ENCODE measurements at regions not wholly inside any gene's neighbourhood (a gene's known extent, or its start where the extent isn't known, plus 50 kb on each side); places are given as distances from the start of the nearest gene placed in this dataset.
"Not testable (repeated sequence)": the region's sequence is repeated elsewhere in the genome, so short reads cannot be mapped to it uniquely, and the experiment has no call there.

GRCh38 chr14:50020799-50021198 lies 95.6 kb downstream of the VCPKMT start:
- DNase-seq, result no peak

- DNase-seq, result peak; percentile 75
Observed at GRCh38 chr14:50021261-50022031, 94.9 kb downstream of the VCPKMT start.

GRCh38 chr14:50022661-50023060 lies 93.7 kb downstream of the VCPKMT start:
- no peak for DNase-seq

GRCh38 chr14:50023671-50024490 lies 92.5 kb downstream of the VCPKMT start:
- DNase-seq, result no peak

- no peak for DNase-seq
Observed at GRCh38 chr14:50025073-50025472, 91.3 kb downstream of the VCPKMT start.

- DNase-seq, result no peak
Observed at GRCh38 chr14:50025776-50026175, 90.6 kb downstream of the VCPKMT start.

- no peak for DNase-seq
Observed at GRCh38 chr14:50026396-50026795, 90.0 kb downstream of the VCPKMT start.

GRCh38 chr14:50027816-50028215 lies 88.6 kb downstream of the VCPKMT start:
- DNase-seq, result no peak

GRCh38 chr14:50028458-50028857 lies 87.9 kb downstream of the VCPKMT start:
- DNase-seq, result no peak

GRCh38 chr14:50030036-50030435 lies 86.3 kb downstream of the VCPKMT start:
- DNase-seq, result peak; percentile 61

- DNase-seq, result not testable (repeated sequence)
Observed at GRCh38 chr14:50030911-50031310, 85.5 kb downstream of the VCPKMT start.

GRCh38 chr14:50031602-50032313 lies 84.6 kb downstream of the VCPKMT start:
- DNase-seq, result peak; percentile 78

- DNase-seq, result not testable (repeated sequence)
Observed at GRCh38 chr14:50032462-50033167, 83.8 kb downstream of the VCPKMT start.

GRCh38 chr14:50035214-50035613 lies 81.2 kb downstream of the VCPKMT start:
- no peak for DNase-seq

- DNase-seq, result no peak
Observed at GRCh38 chr14:50036211-50036610, 80.2 kb downstream of the VCPKMT start.

GRCh38 chr14:50036637-50037036 lies 79.7 kb downstream of the VCPKMT start:
- DNase-seq, result no peak

- no peak for DNase-seq
Observed at GRCh38 chr14:50037240-50037639, 79.1 kb downstream of the VCPKMT start.

- peak; percentile 87 for DNase-seq
Observed at GRCh38 chr14:50037852-50038251, 78.5 kb downstream of the VCPKMT start.

GRCh38 chr14:50038398-50039119 lies 77.8 kb downstream of the VCPKMT start:
- DNase-seq, result peak; percentile 99

GRCh38 chr14:50039120-50039517 lies 77.3 kb downstream of the VCPKMT start:
- no peak for DNase-seq

GRCh38 chr14:50039734-50040400 lies 76.5 kb downstream of the VCPKMT start:
- DNase-seq, result peak; percentile 90

- peak; percentile 74 for DNase-seq
Observed at GRCh38 chr14:50040401-50040775, 76.0 kb downstream of the VCPKMT start.
